SIG-M5 (cell line): ENCODE measurements at regions not wholly inside any gene's neighbourhood (a gene's known extent, or its start where the extent isn't known, plus 50 kb on each side); places are given as distances from the start of the nearest gene placed in this dataset.

Experiments used
- DNase-seq: peaks from one replicate; lab custom pipeline; 2025; lab: John Stamatoyannopoulos, UW

DNA sequence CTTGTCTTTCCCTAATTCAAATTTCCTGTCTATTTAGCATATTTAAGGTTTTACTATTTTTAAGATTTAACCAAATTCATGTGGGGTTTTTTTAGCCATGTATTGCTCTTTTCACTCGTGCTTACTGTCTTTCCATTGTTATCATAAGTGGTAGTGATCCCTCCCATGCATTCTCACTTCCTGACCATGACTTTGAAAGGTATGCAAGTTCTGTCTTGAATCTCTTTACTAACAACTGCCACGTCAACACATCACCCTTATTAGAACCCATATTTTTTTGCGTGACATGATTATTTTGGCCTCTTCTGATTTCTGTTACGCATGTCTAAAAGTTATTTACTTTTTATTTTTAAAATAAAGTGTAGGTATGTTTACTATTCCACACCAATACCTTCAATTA, 94.7 kb upstream of the CDH6 start:
- DNase-seq: no peak

DNA sequence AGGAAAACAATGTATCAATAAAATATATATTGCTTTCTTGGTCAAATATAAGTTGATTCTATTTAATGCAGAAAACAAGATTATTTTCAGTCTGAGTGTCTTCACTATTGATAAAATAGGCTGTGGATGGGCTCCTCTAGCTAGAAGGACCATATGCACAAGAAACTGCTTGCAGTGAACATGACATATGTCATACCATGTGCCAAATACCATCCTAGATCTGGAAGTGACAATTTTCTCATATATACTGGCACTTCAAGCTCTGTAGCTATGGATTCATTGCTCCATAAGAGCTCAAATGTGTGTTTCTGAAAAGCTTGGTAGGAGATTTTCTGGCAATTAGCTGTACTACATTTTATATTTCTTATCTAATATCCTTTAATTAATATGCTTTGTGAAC, 95.6 kb upstream of the CDH6 start:
- DNase-seq: no peak

- DNase-seq: no peak
Observed at GRCh38 chr5:31096238-31096865, 97.1 kb upstream of the CDH6 start.

DNA sequence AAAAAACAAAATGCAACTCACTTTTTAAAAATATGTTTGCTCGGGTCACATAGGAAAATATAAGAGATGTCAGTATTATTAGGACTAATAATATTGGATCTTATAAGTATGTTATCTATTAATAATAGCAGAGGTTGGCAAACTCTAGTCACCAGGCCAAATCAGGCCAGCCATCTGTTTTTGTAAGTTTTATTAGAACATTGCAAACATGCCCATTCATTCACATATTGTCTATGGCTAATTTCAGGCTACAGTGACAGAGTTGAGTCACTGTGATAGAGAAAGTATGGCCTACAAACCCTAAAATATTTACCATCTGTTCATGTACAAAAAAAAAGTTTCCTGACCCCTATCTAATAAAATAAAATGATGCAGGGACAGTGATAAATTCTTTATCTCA, 97.7 kb upstream of the CDH6 start:
- no peak for DNase-seq

DNA sequence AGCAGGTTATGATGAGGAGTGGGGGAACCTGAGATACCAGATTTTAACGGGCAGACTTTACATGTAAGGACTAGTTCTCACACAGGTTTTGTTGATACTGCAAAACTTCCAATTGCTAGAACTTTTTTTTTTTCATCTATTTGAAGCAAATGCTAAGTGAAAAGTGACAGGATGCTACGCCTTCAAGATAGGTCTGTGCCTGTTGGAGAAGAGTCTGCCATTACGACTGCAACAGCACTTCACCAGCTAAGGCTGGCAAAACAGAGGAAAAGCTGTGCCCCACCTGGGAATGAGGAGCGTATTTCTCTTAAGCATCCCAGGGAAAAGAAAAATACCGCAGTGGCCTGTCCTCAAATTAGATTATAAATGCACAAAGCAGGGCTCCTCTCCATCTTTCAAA, 102.0 kb upstream of the CDH6 start:
- DNase-seq: no peak

DNA sequence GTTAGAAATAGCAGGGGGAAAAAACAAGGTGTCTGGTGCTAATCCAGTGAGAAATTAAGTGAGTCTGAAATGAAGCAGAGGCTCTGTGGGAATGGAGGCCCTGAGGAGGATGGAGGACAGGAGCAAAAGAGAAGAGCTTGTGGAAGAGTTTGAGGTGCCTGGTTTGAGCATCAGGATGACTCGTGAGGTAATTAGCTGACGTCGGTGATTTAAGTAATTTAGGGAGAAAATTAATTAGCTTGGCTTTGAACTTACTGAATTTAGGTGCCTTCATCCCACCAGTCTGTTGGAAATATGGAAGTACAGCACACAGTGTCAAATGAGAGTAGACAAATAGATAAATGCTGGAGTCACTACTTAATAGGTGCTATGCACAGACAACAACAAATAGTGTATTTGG, 103.0 kb upstream of the CDH6 start:
- DNase-seq: no peak

DNA sequence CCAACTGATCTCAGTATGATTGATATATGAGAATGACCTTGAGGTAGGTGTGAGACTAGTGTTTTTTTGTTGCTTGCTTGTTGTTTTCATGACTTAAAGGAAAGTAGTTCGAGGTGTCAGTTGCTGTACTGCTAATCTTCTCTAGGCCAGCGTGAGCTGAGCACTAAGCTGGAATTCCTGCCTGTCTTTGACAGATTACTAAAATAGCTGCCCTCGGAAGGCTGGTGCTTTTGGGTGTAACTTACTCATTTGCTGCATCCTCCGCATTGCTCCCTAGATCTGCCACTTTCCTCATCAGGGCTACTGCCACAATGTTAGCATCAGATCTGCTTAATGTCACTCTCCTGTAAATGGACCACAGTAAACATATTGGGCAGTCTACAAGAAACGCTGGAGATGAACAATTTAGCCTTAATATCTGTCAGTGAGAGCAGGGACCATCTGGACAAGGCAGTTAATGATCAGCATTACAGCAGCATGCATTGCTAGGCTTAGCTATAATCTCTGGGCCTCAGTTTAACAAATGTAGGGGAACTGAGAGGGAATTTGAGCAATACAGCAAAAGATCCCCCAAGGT, 106.6 kb upstream of the CDH6 start:
- no peak for DNase-seq

- DNase-seq: no peak
Observed at GRCh38 chr5:31084871-31085270, 108.6 kb upstream of the CDH6 start.

DNA sequence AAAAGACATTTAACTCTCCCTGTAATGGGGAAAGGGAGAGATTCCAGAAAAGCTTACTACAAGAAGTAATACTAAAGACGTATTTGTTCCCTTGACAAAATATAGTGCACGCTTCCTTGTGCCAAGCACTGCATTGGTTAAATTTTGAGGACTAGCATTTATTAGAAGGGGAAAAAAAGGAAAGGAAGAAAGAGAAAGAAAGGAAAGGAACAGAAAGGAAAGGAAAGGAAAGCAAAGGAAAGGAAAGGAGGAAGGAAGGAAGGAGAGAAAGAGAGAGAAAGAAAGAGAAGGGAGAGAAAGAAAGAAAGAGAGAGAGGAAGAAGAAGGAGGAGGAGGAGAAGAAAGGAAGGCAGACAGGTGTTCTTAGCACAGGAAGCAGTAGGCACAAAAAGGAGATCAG, 110.1 kb upstream of the CDH6 start:
- no peak for DNase-seq

DNA sequence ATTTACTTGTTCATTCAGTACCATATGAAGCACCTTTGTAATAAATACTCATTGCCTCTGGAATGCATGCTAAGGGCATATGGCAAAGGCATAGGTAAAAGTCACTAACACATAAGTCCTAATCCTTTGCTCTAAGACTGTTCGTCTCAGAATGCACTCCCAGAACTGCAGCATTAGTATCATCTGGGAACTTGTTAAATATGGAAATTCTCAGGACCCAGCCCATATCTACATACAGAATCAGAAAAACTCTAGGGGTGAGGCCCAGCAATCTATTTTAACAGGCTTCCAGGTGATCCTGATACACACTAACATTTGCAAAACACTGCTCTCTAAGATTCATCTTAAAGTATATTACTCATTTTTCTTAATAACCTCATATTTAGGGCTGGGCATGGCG, 113.8 kb upstream of the CDH6 start:
- no peak for DNase-seq

GRCh38 chr5:31078956-31079355, 114.5 kb upstream of the CDH6 start:
- DNase-seq: no peak

DNA sequence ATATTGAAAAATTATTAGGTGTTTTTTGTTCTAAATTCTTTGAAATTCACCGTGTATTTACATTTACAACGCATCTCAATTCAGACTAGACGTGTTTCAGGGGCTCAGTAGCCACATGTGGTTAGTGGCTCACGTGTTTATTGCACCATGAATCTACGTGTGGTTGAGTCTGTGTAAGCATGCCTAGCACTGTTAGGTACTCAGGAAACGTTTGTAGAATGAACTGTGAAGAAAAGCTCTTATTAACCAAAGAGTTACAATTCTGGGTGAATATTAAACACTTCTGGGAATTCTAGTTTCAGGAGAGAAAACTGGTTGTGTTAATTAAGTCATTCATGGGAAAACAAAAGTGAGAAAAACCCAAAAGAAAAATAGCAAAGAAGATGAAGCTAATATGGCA, 117.5 kb upstream of the CDH6 start:
- DNase-seq: no peak

DNA sequence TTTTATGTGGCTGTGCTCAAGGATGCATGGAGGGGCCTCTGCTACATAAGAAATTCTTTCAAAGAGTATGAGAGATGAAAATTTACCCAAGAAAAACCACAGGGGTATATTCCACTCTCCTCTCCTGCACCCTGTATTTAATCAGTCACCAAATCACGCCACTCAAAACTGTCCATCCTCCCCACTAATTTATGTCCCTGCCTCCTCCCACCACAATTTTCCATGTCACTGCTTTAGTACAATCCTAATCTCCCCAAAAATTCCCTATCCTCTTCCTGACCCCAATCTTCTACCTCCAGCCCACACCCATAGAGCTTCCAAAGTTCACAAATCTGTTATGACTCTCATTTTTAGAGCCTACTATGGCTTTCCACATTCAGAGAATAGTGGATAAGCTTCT, 125.2 kb upstream of the CDH6 start:
- DNase-seq: no peak

DNA sequence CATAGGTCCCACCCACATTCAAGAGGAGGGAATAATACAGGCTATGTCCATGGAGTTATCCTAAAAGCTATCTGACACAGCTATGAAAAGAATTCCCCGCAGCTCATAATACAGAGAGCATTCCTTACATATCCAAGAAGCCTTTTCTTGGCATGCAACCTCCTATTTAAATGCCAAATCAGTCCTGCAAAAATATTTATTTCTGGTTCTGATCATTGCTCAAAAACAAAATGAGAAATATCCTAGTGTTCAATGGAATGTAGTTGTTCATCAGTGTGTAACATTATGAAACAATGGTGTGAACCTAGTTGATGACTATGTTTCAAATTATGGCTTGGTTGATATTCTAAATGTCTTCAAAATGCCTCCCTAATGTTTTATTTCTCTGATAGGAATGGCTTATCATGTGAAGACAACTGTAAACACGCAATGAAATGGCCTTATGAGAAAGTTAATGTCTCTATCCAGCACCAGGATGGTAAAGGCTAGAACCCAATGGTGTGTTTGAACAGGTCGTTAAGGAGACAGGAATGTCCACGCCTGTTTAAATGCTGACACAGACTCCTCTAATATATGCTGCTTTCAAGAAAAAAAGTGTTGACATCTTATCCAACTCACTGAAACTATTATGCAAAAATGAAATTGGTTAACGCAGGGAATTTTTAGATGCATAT, 126.7 kb upstream of the CDH6 start:
- DNase-seq: no peak

- DNase-seq: no peak
Observed at GRCh38 chr5:31064215-31064614, 129.3 kb upstream of the CDH6 start.

DNA sequence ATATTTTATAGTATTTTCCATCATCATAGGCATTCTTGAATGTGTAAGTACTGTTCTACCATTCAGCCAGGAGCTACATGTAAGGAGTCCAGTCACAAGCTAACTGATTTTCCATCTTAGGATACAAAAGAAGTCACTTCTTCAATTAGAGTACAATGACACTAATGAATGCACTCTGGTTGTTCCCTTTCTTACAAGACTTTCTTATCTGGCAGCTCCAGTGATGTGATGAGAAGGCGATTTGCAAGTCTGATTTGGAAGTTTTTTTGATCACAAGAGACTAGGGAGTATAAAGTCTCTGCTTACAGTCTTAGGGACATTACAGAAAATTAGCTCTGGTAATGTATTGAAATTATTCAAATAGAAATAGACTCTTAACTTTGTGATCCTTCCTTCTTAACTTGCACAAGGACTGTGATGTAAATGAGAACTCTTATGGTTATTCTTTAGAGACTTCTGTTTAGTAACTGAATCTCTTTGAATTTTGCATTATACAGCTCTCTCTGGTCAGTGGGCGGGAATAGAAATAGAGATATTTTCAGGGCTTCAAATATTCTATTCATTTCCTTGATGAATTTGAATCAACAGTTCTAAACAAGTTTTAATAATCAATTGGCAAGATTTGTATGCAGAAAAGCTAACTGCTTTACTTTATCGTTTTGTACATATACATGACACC, 130.4 kb upstream of the CDH6 start:
- no peak for DNase-seq

DNA sequence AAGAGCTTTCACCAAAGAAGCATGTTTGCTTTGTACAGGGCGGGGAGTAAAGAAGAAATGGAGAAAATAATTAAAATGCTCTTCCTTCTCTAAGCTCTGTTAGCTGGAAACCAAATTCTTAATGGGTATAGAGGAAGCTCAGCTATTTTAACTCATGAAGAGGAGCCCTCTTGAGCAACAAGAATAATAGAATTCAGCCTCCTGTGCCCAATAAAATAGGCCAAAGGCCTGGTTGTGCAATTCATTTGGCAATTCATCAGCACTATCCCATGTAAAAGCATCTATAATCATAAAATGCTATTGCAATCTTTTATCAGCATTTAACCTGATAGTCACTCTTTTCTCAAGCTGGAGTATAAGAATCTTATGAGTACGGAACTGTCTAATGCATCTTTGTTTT, 133.6 kb upstream of the CDH6 start:
- DNase-seq: no peak

- no peak for DNase-seq
Observed at GRCh38 chr5:31054453-31054852, 139.0 kb upstream of the CDH6 start.

GRCh38 chr5:31052937-31053658, 140.4 kb upstream of the CDH6 start:
- DNase-seq: no peak

GRCh38 chr5:31051316-31051715, 142.2 kb upstream of the CDH6 start:
- no peak for DNase-seq

GRCh38 chr5:31049936-31050704, 143.4 kb upstream of the CDH6 start:
- DNase-seq: no peak

- no peak for DNase-seq
Observed at GRCh38 chr5:31049461-31049860, 144.0 kb upstream of the CDH6 start.
